Keratinocyte (primary cell): ENCODE measurements at regions not wholly inside any gene's neighbourhood (a gene's known extent, or its start where the extent isn't known, plus 50 kb on each side); places are given as distances from the start of the nearest gene placed in this dataset.

Source experiments
- CTCF ChIP-seq, 3 experiments: IDR thresholded peaks in 1 of 3; conservative IDR thresholded peaks in 1 of 3; optimal IDR thresholded peaks in 1 of 3; 2 replicates in 2 of 3; 3 replicates in 1 of 3; pipeline versions ENCODE3 to v1.5.1; 2011; ENCODE audit warnings: low read length in 3 of 3, mild to moderate bottlenecking in 3 of 3, moderate library complexity in 2 of 3, control low read depth in 1 of 3, inconsistent platforms in 1 of 3; ENCODE audit not compliant: insufficient read depth in 2 of 3; ENCODE audit errors: extremely low read depth in 1 of 3
- EZH2 ChIP-seq: IDR thresholded peaks from one replicate; pipeline ENCODE4 v1.6.1; 2012; ENCODE audit warnings: inconsistent platforms, mild to moderate bottlenecking, low read length, moderate library complexity

- no peak for TF ChIP-seq EZH2
- TF ChIP-seq CTCF (optimal IDR thresholded peaks at IDR 0.05 in 1 of 3, IDR thresholded peaks at IDR 0.05 in 1 of 3, conservative IDR thresholded peaks at IDR 0.05 in 1 of 3; ENCODE audit: extremely low read depth in 1 of 3, insufficient read depth in 2 of 3, low read length in 3 of 3), result no peak
These were observed 481.7 kb downstream of the GBE1 start for GRCh38 chr3:81279481-81280379.
